Stimulated activated CD8-positive, alpha-beta memory T cell treated with anti-CD3 and anti-CD28 coated beads, Interleukin-7, amount 100 ng/mL, for 4 hours (primary cell): ENCODE measurements at regions not wholly inside any gene's neighbourhood (a gene's known extent, or its start where the extent isn't known, plus 50 kb on each side); places are given as distances from the start of the nearest gene placed in this dataset.

Experiments
- DNase-seq, 2 donors: peaks; one replicate each; pipeline ENCODE4 v3.0.0-alpha.2; 2020; ENCODE audit warnings: low read depth in 2 of 2

- no peak for DNase-seq
Measured at GRCh38 chr15:69815793-69816192, 281.9 kb downstream of the TLE3 start.

GRCh38 chr15:69816522-69816921 is 281.2 kb downstream of the TLE3 start:
- no peak for DNase-seq

GRCh38 chr15:69818529-69818928 is 279.2 kb downstream of the TLE3 start:
- DNase-seq, result no peak

- no peak for DNase-seq
Measured at GRCh38 chr15:69819371-69819770, 278.3 kb downstream of the TLE3 start.

GRCh38 chr15:69820819-69821218 is 276.9 kb downstream of the TLE3 start:
- DNase-seq, result no peak

GRCh38 chr15:69823223-69823907 is 274.4 kb downstream of the TLE3 start:
- DNase-seq, result no peak

GRCh38 chr15:69824075-69824876 is 273.4 kb downstream of the TLE3 start:
- DNase-seq, result no peak

GRCh38 chr15:69824877-69825406 is 272.8 kb downstream of the TLE3 start:
- DNase-seq, result no peak

GRCh38 chr15:69825941-69826818 is 271.5 kb downstream of the TLE3 start:
- DNase-seq, result no peak

GRCh38 chr15:69826819-69827175 is 270.9 kb downstream of the TLE3 start:
- DNase-seq, result no peak

- DNase-seq, result no peak
Measured at GRCh38 chr15:69827751-69828150, 270.0 kb downstream of the TLE3 start.

- no peak for DNase-seq
Measured at GRCh38 chr15:69828181-69828828, 269.4 kb downstream of the TLE3 start.

- DNase-seq, result no peak
Measured at GRCh38 chr15:69829974-69830373, 267.7 kb downstream of the TLE3 start.

- DNase-seq, result no peak
Measured at GRCh38 chr15:69830430-69830829, 267.3 kb downstream of the TLE3 start.

- DNase-seq, result no peak
Measured at GRCh38 chr15:69830876-69831275, 266.8 kb downstream of the TLE3 start.

GRCh38 chr15:69834267-69834666 is 263.4 kb downstream of the TLE3 start:
- no peak for DNase-seq

- DNase-seq, result no peak
Measured at GRCh38 chr15:69834761-69835160, 263.0 kb downstream of the TLE3 start.

- no peak for DNase-seq
Measured at GRCh38 chr15:69836048-69836447, 261.7 kb downstream of the TLE3 start.

GRCh38 chr15:69836526-69837230 is 261.0 kb downstream of the TLE3 start:
- DNase-seq, result no peak

- DNase-seq, result no peak
Measured at GRCh38 chr15:69838338-69838737, 259.4 kb downstream of the TLE3 start.

- DNase-seq, result no peak
Measured at GRCh38 chr15:69838994-69839393, 258.7 kb downstream of the TLE3 start.
